OCI-LY3 (cell line): ENCODE measurements at regions not wholly inside any gene's neighbourhood (a gene's known extent, or its start where the extent isn't known, plus 50 kb on each side); places are given as distances from the start of the nearest gene placed in this dataset.

Source experiments
- H2AFZ ChIP-seq: fragments of 200-600, 300-600 bp; shearing (Covaris generic); 2 replicates; pipeline ENCODE4 v1.6.0; 2014; ENCODE audit warnings: antibody characterized with exemption, low read depth, low read length
- H3K27ac ChIP-seq: fragments of 200-600, 300-600 bp; sonication (generic); 2 replicates; pipeline ENCODE4 v1.5.1; 2014; ENCODE audit warnings: mild to moderate bottlenecking, low read length, moderate library complexity, mixed read lengths
- H3K27me3 ChIP-seq: fragments of 200-600, 300-600 bp; sonication (generic); 2 replicates; pipeline ENCODE4 v1.6.1; 2014; ENCODE audit warnings: low read depth, low read length, mixed read lengths
- H3K36me3 ChIP-seq: fragments of 200-600, 300-600 bp; sonication (generic); replicated peaks from 2 replicates; pipeline ENCODE3; 2014; ENCODE audit warnings: low read depth, low read length, mixed read lengths
- H3K4me1 ChIP-seq: fragments of 300-600, 200-600 bp; sonication (generic); 2 replicates; pipeline ENCODE4 v1.6.1; 2014; ENCODE audit warnings: low read length, mixed read lengths
- H3K4me2 ChIP-seq: fragments of 200-600, 300-600 bp; sonication (generic); 2 replicates; pipeline ENCODE4 v1.6.1; 2014; ENCODE audit warnings: low read length, mixed read lengths
- H3K4me3 ChIP-seq: fragments of 300-600, 200-600 bp; sonication (generic); 2 replicates; pipeline ENCODE4 v1.5.1; 2014; ENCODE audit warnings: antibody characterized with exemption, mild to moderate bottlenecking, low read length, moderate library complexity
- H3K79me2 ChIP-seq: fragments of 300-600, 200-600 bp; shearing (Covaris generic); 2 replicates; pipeline ENCODE4 v1.6.1; 2014; ENCODE audit warnings: mild to moderate bottlenecking, low read length, mixed read lengths
- H3K9ac ChIP-seq: fragments of 300-600, 200-600 bp; shearing (Covaris generic); 2 replicates; pipeline ENCODE4 v1.6.0; 2014; ENCODE audit warnings: mild to moderate bottlenecking, low read length, moderate library complexity
- H3K9me3 ChIP-seq: fragments of 200-600, 300-600 bp; shearing (Covaris generic); 2 replicates; pipeline ENCODE4 v1.6.1; 2014; ENCODE audit warnings: low read length, mixed read lengths; ENCODE audit not compliant: insufficient read depth
- H4K20me1 ChIP-seq: fragments of 200-600, 300-600 bp; sonication (generic); 2 replicates; pipeline ENCODE4 v1.6.1; 2016; ENCODE audit warnings: low read length, mixed read lengths; ENCODE audit not compliant: insufficient read depth
- EZH2phosphoT487 ChIP-seq: fragments of 200-600 bp; shearing (Covaris generic); IDR thresholded peaks from 2 replicates; pipeline ENCODE4 v1.6.1; 2018; ENCODE audit warnings: antibody characterized with exemption, mixed run types, low read depth
- TF ChIP-seq, protein P1 (sequence below): fragments of 200-600, 300-600 bp; sonication (generic); IDR thresholded peaks from 2 replicates; pipeline ENCODE4 v1.5.1; 2014; ENCODE audit warnings: antibody characterized with exemption, low read length, low read depth

DNA sequence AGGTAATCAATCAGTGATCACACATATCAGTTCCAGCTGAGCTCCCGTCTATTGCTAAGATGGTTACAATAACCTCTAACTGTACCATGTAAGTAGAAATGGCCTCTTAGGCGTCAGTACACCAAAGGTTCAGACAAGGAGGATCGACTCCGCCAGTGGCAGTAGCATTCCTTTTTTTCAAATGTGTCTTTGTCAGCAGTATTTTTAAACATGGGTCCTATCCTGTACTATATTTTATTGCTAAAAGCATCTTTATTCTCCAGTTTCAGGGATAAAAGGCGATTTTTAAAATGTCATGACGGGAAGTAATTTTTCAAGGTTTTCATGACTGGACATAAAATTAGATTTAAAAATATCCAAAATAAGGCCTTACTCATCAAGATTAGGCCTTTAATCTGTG, 64.8 kb upstream of the TBCA start:
- Histone ChIP-seq H2AFZ (no peak overlapping the region), H3K4me3 (no peak overlapping the region), H3K79me2 (no peaks in the 10 kb centered on the region), H3K27me3 (no peaks in the 10 kb centered on the region), H3K4me1 (no peaks in the 10 kb centered on the region), H3K9ac (no peak overlapping the region), H3K4me2 (no peak overlapping the region), H4K20me1 (no peaks in the 10 kb centered on the region), H3K9me3 (no peaks in the 10 kb centered on the region), H3K27ac (no peak overlapping the region), H3K36me3 (no peaks in the 10 kb centered on the region)
- TF ChIP-seq, protein P1, sequence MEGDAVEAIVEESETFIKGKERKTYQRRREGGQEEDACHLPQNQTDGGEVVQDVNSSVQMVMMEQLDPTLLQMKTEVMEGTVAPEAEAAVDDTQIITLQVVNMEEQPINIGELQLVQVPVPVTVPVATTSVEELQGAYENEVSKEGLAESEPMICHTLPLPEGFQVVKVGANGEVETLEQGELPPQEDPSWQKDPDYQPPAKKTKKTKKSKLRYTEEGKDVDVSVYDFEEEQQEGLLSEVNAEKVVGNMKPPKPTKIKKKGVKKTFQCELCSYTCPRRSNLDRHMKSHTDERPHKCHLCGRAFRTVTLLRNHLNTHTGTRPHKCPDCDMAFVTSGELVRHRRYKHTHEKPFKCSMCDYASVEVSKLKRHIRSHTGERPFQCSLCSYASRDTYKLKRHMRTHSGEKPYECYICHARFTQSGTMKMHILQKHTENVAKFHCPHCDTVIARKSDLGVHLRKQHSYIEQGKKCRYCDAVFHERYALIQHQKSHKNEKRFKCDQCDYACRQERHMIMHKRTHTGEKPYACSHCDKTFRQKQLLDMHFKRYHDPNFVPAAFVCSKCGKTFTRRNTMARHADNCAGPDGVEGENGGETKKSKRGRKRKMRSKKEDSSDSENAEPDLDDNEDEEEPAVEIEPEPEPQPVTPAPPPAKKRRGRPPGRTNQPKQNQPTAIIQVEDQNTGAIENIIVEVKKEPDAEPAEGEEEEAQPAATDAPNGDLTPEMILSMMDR = no peak
- no peak for TF ChIP-seq EZH2phosphoT487

DNA sequence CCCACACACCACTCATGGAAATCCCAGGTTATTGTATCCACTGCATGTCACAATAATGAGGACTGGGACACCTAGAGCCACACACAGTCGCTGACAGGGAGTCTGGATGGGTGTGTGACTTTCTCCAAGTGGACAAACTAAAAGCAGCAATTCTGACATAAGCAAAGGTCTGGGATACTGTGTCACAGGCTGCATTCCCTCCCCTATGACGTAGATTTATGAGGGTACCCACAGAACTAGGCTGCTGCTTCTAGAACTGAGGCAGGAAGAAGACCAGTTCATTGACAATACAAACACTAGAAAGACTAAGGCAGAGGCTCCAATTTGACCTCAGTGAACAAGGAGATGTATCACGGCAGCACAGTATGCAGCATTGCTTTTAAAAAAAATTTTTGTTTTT, 63.6 kb upstream of the TBCA start:
- no peaks in the 10 kb centered on the region for H3K27me3 ChIP-seq
- no peaks in the 10 kb centered on the region for H4K20me1 ChIP-seq
- TF ChIP-seq EZH2phosphoT487 = no peak
- TF ChIP-seq, protein P1 = no peak
- no peaks in the 10 kb centered on the region for H3K79me2 ChIP-seq
- H3K4me1 ChIP-seq = no peaks in the 10 kb centered on the region
- no peak overlapping the region for H3K4me3 ChIP-seq
- no peak overlapping the region for H3K4me2 ChIP-seq
- H3K27ac ChIP-seq = no peak overlapping the region
- H3K9me3 ChIP-seq = no peaks in the 10 kb centered on the region
- H3K36me3 ChIP-seq = no peaks in the 10 kb centered on the region
- no peak overlapping the region for H3K9ac ChIP-seq
- H2AFZ ChIP-seq = no peak overlapping the region

DNA sequence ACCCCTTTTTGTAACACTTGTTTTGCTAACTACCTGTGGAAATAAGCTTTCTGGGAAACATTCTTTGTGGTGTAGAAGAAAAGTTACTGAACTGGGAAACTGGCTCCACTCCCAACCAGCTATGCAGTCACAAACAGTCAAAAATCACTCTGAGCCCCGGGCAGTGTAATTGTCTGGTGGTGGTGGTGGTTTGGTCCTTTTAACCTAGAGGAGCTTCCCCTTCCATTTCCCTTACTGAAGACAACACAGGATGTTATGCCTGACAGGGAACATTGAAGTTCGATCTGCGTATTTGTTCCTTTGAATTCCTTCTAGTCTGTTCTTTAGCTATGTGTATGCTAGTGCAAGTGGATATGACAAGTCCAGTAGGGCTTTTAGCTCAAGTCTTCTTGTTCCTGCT, 56.8 kb upstream of the TBCA start:
- no peak overlapping the region for H3K4me2 ChIP-seq
- no peaks in the 10 kb centered on the region for H3K79me2 ChIP-seq
- H3K36me3 ChIP-seq = no peaks in the 10 kb centered on the region

DNA sequence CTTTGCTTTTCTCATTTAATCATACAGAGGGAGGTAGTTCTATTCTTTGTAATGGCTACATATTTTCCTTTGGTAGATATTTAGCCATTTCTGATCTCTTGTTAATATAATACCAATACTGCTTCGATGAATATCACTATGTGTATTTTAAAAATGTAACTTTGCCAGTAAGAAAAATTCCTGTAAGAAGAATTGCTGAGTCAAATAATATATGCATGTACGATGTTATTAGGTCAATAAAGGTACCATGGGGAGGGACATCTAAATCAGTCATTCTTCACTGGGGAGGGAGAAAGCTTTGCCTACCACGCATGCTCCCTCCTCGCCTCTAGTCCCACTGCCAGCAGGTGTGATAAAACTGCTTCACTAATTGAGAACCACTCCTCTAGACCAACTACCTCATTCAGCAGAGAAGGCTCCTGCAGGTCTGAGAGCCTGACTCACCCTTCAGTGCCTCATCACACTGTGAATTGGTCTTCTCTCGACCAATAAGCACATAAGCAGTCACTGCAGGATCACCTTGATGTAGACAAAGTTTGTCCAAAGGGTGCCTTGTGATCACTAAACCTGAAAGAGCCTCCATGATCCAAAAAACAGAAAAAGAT, 56.1 kb upstream of the TBCA start:
- no peaks in the 10 kb centered on the region for H3K27me3 ChIP-seq
- no peak overlapping the region for H3K9ac ChIP-seq
- no peaks in the 10 kb centered on the region for H3K79me2 ChIP-seq
- no peak overlapping the region for H3K4me3 ChIP-seq
- H3K4me1 ChIP-seq = no peaks in the 10 kb centered on the region
- no peak overlapping the region for H3K27ac ChIP-seq
- no peak for TF ChIP-seq EZH2phosphoT487
- TF ChIP-seq, protein P1 = no peak
- H3K9me3 ChIP-seq = no peaks in the 10 kb centered on the region
- no peak overlapping the region for H3K4me2 ChIP-seq
- no peaks in the 10 kb centered on the region for H3K36me3 ChIP-seq
- no peak overlapping the region for H2AFZ ChIP-seq
- H4K20me1 ChIP-seq = no peaks in the 10 kb centered on the region

More for the DNA sequence above, 56.8 kb upstream of the TBCA start:
- Histone ChIP-seq H2AFZ (no peak overlapping the region), H4K20me1 (no peaks in the 10 kb centered on the region), H3K27me3 (no peaks in the 10 kb centered on the region), H3K9me3 (no peaks in the 10 kb centered on the region), H3K9ac (no peak overlapping the region), H3K27ac (no peak overlapping the region), H3K4me1 (no peaks in the 10 kb centered on the region), H3K4me3 (no peak overlapping the region)
- TF ChIP-seq, protein P1 = no peak
- TF ChIP-seq EZH2phosphoT487 = no peak
